ENCODE measurements at regions not wholly inside any gene's neighbourhood (a gene's known extent, or its start where the extent isn't known, plus 50 kb on each side); places are given as distances from the start of the nearest gene placed in this dataset.
A peak's percentile ranks its signal among the peaks of the same experiment; 100 is the strongest.

DNA sequence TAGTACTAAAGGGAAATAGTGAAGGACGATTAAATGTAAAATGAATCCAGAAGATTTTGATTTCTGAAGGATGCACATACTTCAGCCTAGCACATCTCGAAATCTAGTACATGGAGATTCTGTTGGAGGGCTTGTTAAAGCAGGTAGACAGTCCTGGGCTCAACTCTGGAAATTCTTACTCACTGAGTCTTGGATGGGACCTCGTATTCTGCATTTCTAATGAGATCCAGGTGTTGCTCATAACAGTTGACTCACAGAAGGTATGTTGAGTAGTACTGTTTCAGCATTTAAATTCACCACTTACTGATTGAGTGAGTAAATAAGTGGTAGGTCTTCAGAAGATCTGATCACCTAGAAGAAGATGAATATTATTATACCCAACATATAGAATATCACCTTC is 623.4 kb upstream of the SGO1 start:
- ATAC-seq (ENCODE audit: poor library complexity) (no peak), DNase-seq (no peak)
- intact Hi-C loops (cut with DNase I): no loop called here

DNA sequence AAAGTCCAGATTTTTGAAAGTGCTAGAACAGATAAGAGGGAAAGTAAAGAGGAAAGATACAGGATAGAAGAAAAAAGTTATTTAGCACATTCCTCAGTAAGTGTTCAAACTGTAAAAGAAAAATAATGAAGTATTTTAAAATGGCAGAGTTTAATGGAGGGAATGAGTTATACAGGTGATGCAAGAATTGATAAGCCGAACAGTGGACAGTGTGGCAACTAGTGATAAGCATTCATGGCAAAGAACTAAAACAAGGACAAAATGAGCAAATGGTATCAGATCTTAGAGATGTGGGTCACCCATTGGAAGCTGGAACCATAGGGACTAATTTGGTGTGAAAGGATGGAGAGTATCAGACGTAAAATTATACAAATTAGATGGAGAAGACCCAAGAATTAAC is 622.9 kb upstream of the SGO1 start:
- ATAC-seq (ENCODE audit: poor library complexity) (no peak), DNase-seq (no peak)
- intact Hi-C loops (cut with DNase I): no loop called here

DNA sequence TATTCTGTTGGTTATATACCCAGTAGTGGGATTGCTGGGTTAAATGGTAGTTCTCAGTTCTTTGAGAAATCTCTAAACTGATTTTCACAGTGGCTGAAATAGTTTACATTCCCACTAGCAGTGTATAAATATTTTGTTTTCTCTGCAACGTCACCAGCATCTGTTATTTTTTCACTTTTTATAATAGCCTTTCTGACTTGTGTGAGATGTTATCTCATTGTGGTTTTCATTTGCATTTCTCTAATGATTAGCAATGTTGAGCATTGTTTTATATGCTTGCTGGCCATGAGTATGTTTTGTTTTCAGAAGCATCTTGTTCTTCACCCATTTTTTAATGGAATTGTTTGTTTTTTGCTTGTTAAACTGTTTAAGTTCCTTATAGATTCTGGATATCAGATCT is 612.7 kb upstream of the SGO1 start:
- DNase-seq (no peak), ATAC-seq (ENCODE audit: poor library complexity) (no peak)
- intact Hi-C loops (cut with DNase I): no loop called here

- ATAC-seq (ENCODE audit: poor library complexity) (no peak), DNase-seq (no peak)
- intact Hi-C loops (cut with DNase I): no loop called here
Measured at GRCh38 chr3:20787005-20787404, 601.0 kb upstream of the SGO1 start.

DNA sequence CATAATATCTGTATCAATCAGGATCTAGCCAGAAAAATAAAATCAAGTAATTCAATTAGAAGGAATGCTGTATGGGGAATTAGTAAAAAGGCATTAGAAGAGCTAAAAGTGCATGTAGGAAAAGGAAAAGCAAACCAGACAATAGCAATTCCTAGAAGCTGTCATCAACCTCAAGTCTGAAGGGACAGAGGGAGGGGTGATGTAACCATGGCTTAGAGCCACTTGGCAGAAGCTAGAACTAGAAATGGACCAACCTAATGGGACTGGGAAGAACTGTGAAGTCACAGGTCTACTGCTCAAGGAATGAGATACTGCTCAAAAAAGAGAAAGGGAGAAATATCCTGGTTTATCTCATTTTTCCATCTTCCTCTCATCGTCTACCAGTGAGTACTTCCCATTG is 590.7 kb upstream of the SGO1 start:
- ATAC-seq (ENCODE audit: poor library complexity) (peak; percentile 46), DNase-seq (no peak)
- intact Hi-C loops (cut with DNase I): no loop called here

- ATAC-seq (ENCODE audit: poor library complexity): no peak
Measured at GRCh38 chr3:20776286-20776685, 590.3 kb upstream of the SGO1 start.

DNA sequence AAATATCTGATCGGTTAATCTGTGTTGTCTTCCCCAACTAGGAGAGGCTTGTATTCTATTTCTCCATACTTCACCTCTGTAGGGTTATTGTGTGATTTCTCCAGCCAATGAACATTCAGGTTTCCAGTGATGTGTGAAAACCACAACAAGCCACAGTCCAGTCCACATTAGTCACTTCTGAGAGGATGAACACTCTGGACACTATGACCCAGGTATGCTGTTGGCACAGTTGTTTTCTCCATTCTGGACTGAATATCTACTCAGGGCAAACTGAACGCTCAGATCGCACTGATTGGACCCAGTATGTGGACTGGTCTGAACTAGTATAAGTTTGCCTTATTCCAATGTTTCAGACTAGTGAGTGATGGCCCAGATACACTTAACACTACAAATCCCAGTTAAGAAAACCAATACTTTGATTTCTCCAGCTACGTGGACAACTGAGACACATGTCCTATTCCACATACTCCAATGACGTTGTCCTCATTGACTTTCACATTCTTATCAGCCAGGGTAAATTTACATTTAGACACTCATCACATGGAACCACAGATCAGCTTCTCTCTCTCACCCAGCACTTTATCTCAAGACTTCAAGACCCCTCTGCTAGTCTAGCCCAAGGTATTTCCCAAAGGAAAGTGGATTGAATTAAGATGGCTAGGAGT is 587.4 kb upstream of the SGO1 start:
- no peak for ATAC-seq (ENCODE audit: poor library complexity)
- DNase-seq: no peak
- intact Hi-C loops (cut with DNase I): no loop called here

More at GRCh38 chr3:20776286-20776685, 590.3 kb upstream of the SGO1 start:
- intact Hi-C loops (cut with DNase I): no loop called here
- DNase-seq: no peak

DNA sequence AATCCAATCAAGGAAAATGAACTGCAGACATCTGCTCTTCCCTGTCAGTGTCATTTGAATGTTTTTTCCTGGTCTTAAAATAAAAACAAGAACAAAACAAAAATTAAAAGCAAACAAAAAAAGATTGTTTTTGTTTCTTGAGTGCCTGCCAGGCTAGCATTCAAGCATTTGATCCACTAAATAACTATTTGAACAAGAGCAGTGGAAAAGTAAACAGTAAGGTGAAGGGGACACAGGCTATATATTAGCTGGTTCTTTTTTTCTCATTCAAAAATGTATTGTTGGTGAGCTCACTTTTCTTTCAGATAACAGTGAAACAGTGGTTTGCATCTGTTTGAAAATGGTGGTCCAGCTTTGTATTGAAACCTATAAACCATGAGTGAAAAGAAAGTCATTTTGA is 586.9 kb upstream of the SGO1 start:
- DNase-seq: no peak
- intact Hi-C loops (cut with DNase I): no loop called here
- ATAC-seq (ENCODE audit: poor library complexity): no peak

DNA sequence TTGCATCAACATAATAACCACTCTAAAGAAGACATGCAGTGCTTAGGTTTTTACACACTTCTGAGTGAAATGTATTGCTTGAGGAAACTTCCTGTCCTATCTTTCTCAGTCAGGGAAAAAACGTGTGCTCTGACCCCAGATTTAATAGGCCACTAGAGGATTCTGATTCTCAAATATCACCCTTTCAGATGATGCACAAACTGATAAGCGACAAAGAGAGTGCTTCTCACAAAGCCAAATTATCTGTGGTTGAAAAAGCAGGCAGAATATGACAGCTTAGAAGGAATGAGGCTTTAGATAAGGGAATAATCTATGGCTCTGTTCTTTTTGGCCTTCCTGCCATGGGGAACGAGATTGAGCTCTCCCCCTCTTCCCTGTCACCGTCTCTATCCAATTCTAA is 583.4 kb upstream of the SGO1 start:
- DNase-seq (no peak), ATAC-seq (ENCODE audit: poor library complexity) (no peak)
- intact Hi-C loops (cut with DNase I): no loop called here

DNA sequence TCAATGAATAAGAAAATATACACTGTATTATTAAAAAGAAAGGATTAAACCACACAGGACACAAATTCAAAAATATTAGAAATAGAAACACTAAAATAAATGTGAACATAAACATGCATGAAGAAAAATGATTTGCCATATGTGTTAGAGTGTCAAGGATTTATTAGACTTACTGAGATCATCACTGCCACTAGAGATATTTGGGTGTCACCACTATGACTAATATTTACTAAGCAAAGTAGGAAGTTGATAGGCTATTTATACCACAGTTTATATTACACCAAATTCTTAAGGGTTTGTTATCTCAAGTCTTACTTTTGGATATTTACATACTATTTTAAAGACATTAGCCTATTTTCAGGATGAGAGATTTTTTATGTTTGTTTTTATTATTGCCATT is 575.0 kb upstream of the SGO1 start:
- DNase-seq (no peak), ATAC-seq (ENCODE audit: poor library complexity) (no peak)
- intact Hi-C loops (cut with DNase I): no loop called here

DNA sequence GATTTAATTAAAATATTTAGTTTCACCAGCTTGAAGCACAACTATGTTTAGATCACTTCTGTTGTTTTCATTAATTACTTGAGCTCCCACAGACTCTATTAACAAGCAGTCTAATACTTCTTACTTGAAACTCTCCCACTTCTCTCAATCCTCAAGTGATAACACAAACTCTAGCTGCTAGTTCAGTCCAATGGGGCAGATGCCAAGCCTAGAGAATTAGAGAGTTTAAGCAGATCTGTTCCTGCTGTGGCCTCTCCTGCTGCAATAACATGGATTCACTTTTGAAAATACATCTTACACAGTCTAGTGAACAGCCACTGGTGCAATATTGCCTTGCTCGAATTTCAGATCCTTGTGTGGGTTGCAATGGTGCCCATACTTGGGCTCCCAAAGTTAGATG is 566.4 kb upstream of the SGO1 start:
- intact Hi-C loops (cut with DNase I): no loop called here
- no peak for DNase-seq
- ATAC-seq (ENCODE audit: poor library complexity): no peak

- ATAC-seq (ENCODE audit: poor library complexity): no peak
- intact Hi-C loops (cut with DNase I): no loop called here
- no peak for DNase-seq
Measured at GRCh38 chr3:20751296-20751695, 565.3 kb upstream of the SGO1 start.

GRCh38 chr3:20747741-20748140 is 561.7 kb upstream of the SGO1 start:
- intact Hi-C loops (cut with DNase I): loop anchor here (10.0 kb wide), 1 partner anchor 403 kb away; no protein-coding TSS in a partner anchor
- no peak for ATAC-seq (ENCODE audit: poor library complexity)
- DNase-seq: no peak

GRCh38 chr3:20743553-20744321 is 557.7 kb upstream of the SGO1 start:
- intact Hi-C loops (cut with DNase I): loop anchor here (10.0 kb wide), 1 partner anchor 399 kb away; no protein-coding TSS in a partner anchor
- ATAC-seq (ENCODE audit: poor library complexity) (no peak), DNase-seq (no peak)

DNA sequence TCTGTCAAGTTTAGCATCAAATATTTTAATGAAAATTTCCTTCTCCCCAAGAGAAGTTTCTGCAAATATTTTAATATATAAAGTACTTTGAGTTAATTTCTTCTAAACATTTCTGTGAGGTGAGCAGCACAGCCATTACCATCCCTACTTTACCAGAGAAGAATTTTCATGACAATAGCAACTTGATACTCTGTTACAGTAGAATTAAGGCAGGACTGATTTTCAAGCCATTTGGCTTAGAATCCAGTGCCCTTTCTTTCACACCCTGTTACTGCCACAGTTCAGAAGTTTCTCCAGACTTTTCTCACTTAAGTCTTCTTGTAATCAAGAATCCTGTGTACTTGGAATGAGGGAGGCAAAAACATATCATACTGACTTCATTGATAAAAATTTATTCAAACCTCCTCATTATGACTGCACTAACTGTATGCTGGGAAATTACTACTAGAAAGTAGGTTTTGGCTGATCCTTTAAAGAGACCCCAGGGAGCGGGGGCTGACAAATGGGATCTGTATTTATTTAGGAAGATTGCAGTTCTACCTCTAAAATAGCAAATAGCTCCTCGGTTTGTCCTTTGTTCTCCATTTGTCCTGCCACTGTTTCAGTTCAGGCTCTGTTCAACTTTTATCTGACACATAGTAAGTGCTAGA is 557.0 kb upstream of the SGO1 start:
- intact Hi-C loops (cut with DNase I): loop anchor here (10.0 kb wide), 1 partner anchor 398 kb away; no protein-coding TSS in a partner anchor
- ATAC-seq (ENCODE audit: poor library complexity) (no peak), DNase-seq (no peak)

DNA sequence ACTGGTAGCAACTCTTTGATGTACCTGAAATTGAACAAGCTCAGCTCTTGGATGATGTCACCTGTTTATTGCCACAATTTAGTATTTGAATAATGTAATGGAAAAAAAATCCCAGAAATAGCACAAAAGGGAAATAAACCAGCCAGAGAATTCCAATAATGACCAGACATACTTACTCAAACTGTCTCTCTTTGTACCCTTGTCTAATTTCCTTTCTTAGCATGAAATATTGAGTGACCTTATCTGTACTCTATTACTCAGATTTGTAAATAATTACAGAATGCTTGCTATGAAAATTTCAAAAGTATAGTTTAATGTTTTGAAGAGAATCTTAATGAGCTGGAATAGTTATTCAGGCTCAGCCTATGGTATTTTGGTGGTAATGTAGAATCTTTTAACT is 555.4 kb upstream of the SGO1 start:
- intact Hi-C loops (cut with DNase I): loop anchor here (2.0 to 10.0 kb wide), 2 partner anchors 231 to 397 kb away; no protein-coding TSS in a partner anchor
- no peak for DNase-seq
- no peak for ATAC-seq (ENCODE audit: poor library complexity)

GRCh38 chr3:20739814-20740213 is 553.8 kb upstream of the SGO1 start:
- peak; percentile 80 for ATAC-seq (ENCODE audit: poor library complexity)
- DNase-seq: no peak
- intact Hi-C loops (cut with DNase I): loop anchor here (2.0 to 10.0 kb wide), 2 partner anchors 229 to 395 kb away; no protein-coding TSS in a partner anchor

DNA sequence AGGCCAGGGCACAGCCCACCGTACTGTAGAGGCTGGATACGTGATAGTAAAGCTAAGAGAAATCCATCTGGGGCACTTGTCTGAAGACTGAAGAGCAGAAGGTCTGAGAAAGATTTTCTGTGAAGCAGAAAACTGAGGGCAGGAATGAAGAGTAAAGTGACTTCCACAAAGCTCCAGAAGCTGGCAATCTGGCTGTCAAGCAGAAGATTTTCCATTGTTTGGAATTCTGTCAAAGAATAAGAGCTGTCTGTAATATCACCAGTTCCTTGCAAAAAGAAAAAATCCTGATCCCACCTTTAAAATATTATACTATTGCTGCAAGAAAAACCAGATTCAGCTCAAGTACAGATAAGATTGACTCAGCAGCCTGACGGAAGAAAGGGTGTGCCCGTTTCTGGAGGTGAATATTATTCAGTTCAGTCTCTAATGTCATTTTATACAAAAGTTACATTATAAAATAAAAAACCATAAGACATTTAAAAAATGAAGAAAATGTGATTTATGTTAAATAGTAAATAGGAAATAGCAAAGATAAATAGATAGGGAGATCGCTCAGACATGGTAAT is 550.4 kb upstream of the SGO1 start:
- ATAC-seq (ENCODE audit: poor library complexity) (no peak), DNase-seq (no peak)
- intact Hi-C loops (cut with DNase I): no loop called here

DNA sequence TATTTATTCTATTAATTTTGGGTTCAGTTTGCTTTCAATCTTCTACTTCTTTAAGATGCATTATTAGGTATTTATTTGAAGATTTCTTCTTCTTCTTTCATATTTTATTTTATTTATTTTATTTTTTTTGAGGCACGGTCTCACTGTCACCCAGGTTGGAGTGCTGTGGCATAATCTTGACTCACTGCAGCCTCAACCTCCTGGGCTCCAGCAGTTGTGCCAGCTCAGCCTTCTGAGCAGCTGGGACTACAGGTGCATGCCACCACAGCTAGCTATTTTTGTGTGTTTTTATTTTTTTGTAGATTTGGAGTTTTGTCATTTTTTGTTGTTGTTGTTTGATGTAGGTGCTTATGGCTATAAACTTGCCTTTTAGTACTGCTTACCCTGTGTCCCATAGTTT is 543.2 kb upstream of the SGO1 start:
- ATAC-seq (ENCODE audit: poor library complexity) (no peak), DNase-seq (no peak)
- intact Hi-C loops (cut with DNase I): no loop called here
